ENCODE measurements at regions not wholly inside any gene's neighbourhood (a gene's known extent, or its start where the extent isn't known, plus 50 kb on each side); places are given as distances from the start of the nearest gene placed in this dataset.

- DNase-seq (ENCODE audit: low read depth), result no peak
These were observed 233.5 kb upstream of the MGMT start for GRCh38 chr10:129233351-129234148.

- no peak for DNase-seq (ENCODE audit: low read depth)
These were observed 230.8 kb upstream of the MGMT start for GRCh38 chr10:129236274-129236691.

- DNase-seq (ENCODE audit: low read depth), result no peak
These were observed 225.6 kb upstream of the MGMT start for GRCh38 chr10:129241461-129241860.

GRCh38 chr10:129244298-129244697 is 222.7 kb upstream of the MGMT start:
- no peak for DNase-seq (ENCODE audit: low read depth)

GRCh38 chr10:129244757-129245156 is 222.3 kb upstream of the MGMT start:
- no peak for DNase-seq (ENCODE audit: low read depth)

GRCh38 chr10:129253161-129253864 is 213.7 kb upstream of the MGMT start:
- no peak for DNase-seq (ENCODE audit: low read depth)

GRCh38 chr10:129253865-129254179 is 213.2 kb upstream of the MGMT start:
- DNase-seq (ENCODE audit: low read depth), result no peak

GRCh38 chr10:129258283-129258923 is 208.6 kb upstream of the MGMT start:
- DNase-seq (ENCODE audit: low read depth), result no peak

- no peak for DNase-seq (ENCODE audit: low read depth)
These were observed 207.8 kb upstream of the MGMT start for GRCh38 chr10:129259128-129259815.

GRCh38 chr10:129272176-129272575 is 194.9 kb upstream of the MGMT start:
- no peak for DNase-seq (ENCODE audit: low read depth)

- DNase-seq (ENCODE audit: low read depth), result no peak
These were observed 194.0 kb upstream of the MGMT start for GRCh38 chr10:129272866-129273650.

- DNase-seq (ENCODE audit: low read depth), result no peak
These were observed 193.2 kb upstream of the MGMT start for GRCh38 chr10:129273860-129274259.

GRCh38 chr10:129274748-129275474 is 192.1 kb upstream of the MGMT start:
- no peak for DNase-seq (ENCODE audit: low read depth)

GRCh38 chr10:129275886-129276285 is 191.2 kb upstream of the MGMT start:
- no peak for DNase-seq (ENCODE audit: low read depth)

- no peak for DNase-seq (ENCODE audit: low read depth)
These were observed 190.0 kb upstream of the MGMT start for GRCh38 chr10:129277084-129277483.

- no peak for DNase-seq (ENCODE audit: low read depth)
These were observed 189.2 kb upstream of the MGMT start for GRCh38 chr10:129277841-129278240.

- no peak for DNase-seq (ENCODE audit: low read depth)
These were observed 188.4 kb upstream of the MGMT start for GRCh38 chr10:129278686-129279085.

- DNase-seq (ENCODE audit: low read depth), result no peak
These were observed 187.4 kb upstream of the MGMT start for GRCh38 chr10:129279446-129280154.

GRCh38 chr10:129280155-129280502 is 186.9 kb upstream of the MGMT start:
- no peak for DNase-seq (ENCODE audit: low read depth)

GRCh38 chr10:129280908-129281586 is 186.0 kb upstream of the MGMT start:
- DNase-seq (ENCODE audit: low read depth), result no peak
